T-helper 22 cell (primary cell): ENCODE measurements at regions not wholly inside any gene's neighbourhood (a gene's known extent, or its start where the extent isn't known, plus 50 kb on each side); places are given as distances from the start of the nearest gene placed in this dataset.

Source experiments
- DNase-seq: peaks from one replicate; pipeline ENCODE4 v3.0.0-alpha.2; 2020; ENCODE audit warnings: low read depth

DNA sequence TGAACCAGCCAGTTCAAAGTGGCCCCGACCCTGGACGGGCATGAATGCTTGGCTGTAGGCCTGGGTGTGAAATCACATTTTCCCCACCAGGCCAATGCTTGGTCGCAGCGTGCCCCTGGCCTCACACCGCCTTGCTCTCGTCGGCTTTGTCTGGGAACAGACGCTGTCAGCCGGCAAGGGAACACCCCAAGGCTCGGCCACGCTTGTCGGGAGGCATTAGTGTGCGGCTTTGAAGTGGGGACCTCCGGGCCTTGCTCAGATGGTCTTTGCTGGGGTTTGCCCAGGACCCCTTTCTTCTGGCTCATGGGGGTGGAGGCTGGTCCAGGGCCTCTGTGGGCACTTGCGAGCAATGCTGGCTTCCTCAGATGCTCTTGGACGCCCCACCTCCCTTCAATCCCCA is 79.1 kb downstream of the INHBB start:
- no peak for DNase-seq

DNA sequence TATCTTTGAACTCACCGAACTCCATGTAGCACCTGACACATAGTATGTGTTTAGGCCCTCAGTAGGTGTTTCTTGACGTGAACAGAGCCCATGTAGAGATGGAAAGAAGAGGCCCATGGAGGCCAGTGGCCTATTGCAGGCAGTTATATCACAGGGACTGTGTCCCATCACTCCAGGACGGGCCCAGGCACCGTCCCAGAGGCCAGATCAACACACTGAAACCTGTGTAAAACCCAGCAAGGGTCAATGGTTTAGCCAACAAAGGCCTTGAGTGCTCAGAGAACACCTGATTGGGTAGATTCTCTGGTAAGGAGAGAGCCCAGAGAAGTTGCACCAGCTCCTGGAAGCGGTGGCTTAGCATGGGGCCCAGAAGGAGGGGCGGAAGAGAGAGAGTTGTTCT is 82.8 kb downstream of the INHBB start:
- no peak for DNase-seq

DNA sequence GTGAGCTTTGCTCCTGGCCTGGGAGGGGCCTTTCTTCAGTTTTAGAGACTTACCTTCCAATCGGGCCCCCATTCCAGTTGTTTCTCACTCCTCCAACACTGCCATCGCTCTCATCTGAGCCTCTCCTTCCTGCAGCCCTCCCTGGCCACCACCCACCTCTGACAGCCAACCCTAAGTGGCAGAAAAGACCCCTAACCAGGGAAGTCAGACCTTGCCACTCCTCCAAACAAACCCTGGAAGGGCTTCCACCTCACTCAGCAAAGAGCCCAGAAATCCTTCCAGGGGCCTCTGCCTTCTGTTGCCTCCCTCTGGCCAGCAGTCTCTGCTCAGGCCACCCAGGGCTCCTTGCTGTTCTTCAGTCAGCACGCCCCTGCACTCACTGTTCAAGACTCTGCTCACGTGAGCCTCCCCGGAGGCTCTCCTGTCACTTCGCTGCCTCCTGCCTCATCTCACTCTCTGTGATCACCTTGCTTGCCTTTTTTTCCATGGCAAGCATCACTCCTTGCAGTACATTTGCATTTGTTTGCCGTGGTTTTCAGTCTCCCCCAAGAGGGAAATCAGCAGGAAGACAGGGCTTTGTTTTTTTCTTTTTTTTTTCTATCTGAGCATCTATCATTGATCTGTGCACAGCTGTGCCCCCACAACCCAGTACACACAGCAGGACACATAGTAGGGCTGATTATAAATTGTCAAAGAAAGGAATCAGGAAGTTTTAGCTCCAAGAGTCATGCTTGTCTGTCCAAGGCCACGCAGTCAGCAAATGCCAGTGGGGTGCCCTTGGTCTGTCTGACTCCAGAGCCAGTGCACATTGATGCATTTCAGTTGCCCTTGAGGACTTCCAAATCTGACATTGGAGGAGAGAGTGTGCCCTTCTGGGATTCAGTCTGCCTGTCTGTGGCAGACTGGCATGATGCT is 83.9 kb downstream of the INHBB start:
- DNase-seq = no peak

DNA sequence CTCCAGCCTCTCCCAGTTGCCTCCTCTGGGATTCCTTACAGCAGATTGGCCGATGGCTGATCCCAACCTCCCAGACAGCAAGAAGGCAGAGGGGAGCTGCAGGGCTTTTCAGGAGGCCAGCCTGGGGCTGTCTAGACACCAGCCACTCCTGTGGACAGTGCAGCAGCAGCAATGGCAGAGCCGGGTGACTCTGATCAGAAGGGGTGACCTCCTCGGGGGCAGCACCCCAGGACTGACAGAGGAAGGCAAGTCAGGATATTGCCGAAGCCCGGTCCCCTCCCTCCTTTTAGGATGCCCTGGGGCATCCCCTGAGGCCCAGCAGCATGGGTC is 84.5 kb downstream of the INHBB start:
- no peak for DNase-seq

DNA sequence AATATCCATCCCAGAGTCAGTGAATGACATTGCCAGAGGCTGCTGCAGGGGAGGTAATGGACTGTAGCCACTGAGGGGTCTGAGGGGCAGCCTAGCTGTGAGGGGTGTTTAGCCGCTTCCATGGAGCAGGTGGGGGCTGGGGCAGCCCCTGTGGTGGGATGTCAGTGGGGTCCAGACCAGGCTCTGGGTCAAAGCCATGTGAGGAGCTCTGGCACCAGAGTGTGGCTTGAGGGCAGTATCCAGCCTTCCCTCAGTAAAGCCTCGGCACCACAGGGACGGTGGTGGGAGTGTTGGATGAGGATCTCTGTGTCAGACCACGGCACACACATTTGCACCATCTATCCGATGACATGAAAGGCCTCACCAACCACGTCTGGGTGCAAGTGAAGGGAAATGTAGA is 85.0 kb downstream of the INHBB start:
- DNase-seq = no peak

DNA sequence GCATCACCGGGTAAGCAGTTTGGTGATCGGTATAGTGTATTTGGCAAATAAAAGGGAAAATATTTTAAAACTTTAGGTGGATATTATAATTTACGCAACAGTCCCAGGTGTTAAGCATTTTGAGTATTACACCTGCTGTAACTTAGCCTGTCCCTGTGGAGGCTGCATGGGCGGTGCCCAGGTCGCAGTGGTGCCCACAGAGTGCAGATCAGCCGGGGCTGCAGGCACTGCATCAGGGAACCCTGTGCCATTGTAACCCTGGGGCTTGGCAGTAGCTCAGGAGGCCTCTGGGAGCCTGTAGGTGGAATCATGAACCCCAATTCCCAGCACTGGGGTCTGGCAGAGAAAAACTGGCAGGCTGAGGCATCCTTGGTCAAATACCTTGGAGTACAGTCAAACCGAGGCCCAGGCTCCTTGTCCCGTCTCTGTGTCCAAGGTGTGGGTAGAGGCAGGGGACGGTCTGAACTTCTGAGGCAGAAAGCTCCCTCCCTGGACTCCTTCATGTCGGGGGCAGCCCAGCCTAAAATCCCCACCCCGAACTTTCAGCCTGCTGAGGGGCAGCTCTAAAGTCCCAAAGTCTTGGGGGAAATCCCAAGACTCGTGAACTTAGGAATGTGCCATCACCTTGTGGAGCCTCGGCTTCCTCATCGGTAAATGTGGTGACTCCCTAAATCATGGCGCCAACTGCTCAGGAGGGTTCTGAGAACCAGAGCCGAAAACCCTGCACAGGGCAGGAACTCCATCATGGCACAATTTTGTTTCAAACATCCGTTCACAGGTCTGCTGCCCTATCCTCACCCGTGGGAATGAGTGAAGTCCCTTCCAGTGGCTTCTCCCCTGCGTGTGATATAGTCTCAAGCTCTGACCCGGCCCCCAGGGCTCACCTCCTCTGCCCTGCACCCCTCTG is 85.7 kb downstream of the INHBB start:
- DNase-seq = no peak

DNA sequence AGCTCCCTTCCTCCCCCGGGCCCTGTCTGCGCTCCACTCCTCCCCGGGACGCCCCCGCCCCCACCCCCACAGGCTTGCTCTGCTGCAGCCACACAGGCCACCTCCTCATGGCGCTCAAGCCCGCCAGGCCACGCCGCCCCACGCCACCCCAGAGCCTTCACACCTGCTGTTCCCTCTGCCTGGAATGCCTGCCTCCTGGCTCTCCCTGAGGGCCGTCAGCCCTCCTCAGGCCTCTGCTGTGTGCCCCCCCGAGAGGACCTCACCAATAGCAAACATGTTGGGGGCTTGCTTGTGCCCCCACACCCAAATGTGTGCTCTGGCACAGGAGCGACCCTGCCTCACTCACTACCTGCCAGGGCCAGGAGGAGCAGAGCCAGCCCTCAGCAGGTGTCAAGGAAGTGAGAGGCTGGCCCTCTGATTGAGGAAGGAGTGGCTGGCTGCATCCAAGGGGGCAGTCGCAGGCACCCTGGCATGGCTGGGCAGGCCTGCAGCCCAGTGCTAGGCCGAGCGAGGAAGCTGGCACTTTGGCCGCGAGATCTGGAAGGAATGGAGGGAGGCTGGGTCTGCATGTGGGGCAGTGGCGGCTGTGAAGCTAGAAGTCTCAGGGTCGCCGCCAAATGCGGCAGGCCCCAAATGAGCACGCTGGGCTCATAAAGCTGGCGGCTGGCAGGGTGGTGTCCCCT is 86.5 kb downstream of the INHBB start:
- no peak for DNase-seq

DNA sequence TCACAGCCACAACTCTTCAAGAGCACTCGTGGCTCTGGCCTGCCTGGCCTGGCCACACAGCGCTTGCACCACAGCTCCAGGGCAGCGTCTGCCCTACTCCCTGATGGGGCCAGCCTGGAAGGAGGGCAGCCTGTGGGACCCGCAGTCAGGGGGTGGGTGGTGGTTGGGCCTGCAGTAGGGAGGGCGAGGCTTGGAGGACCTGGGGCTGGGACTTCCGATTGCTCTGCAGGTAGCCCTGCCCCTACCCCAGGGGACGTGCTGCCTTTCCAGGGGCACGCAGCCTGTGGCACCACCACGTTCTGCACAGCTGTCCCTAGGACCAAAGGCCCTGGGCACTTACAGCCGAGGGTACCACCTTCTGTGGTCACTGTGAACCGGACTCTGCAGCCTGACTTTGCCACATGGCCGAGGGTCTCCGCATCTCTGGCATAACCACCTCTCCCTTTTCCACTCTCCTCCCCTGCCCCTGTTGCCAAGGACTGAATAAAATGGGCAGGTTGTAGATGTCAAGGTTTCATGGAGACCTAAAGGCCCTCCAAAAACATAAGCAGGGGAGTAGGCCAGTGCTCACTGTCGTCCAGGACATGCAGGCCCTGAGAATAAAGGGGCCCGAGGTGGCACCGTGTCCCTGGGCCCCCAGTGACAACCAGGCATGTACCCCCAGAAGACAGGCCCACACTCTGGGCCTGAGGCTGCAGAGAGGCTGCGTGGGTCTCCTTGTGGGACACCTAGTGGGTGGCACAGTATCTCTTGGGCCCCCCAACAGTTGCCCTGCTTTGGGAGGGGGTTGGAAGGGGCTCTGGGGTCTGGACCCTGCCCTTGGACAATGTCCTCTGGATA is 87.3 kb downstream of the INHBB start:
- DNase-seq = no peak

DNA sequence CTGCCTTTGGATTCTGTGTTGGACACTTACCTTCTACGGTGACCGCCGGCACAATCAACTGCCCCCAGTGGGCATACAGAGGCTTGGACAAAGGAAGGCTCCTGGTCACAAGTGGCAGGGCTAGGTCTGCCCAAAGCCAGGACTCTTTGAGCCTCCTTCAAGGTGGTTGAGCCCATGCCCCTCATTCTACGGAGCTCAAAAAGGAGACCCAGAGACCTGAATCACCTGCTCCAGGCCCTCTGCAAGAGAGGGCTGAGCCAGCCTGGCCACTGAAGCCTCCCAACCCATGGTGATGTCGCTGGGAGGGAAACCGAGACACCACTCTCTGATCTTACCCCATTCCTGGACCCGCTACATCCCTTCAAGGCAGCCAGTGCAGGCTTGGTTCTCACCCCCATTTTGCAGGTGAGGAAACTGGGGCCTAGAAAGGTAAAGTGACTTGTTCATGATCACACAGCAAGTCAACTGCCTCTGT is 87.9 kb downstream of the INHBB start:
- no peak for DNase-seq

DNA sequence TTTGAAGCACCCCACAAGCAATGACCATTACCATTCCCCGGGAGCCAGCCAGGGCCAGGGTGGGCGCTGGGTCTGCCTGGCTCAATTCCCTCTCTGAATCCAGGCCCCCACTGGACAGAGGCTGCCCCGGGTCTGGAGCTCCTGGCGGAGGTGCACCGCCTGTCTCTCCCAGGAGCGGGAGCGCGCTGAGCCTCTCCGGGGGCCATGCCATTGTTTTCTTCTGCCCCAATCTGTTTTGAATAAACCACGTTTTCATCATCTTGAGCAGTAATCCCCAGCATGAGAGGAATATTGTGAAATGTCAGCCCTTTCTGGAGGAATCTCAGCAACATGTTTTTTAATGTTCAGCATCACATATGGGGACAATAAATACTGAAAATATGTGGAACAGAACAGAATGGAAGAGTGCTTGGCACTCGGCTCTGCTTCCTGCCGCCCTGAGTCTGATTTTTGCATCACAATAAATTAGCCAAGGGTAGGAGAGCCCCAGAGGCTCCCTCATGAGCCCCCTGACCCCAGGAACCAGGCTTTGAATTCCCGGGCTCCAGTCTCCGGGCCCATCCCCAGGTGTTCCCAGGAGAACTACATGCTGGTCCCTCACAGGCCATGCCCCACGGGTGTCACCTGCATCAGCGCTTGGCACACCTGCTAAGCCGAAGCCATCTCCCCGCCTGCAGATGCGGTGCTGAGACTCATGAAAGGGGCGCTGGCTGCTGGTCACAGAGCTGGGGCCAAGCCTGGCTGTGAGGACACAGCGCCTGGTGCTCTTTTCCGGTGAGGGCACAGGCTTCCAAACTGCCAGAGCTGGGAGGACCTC is 88.8 kb downstream of the INHBB start:
- no peak for DNase-seq

DNA sequence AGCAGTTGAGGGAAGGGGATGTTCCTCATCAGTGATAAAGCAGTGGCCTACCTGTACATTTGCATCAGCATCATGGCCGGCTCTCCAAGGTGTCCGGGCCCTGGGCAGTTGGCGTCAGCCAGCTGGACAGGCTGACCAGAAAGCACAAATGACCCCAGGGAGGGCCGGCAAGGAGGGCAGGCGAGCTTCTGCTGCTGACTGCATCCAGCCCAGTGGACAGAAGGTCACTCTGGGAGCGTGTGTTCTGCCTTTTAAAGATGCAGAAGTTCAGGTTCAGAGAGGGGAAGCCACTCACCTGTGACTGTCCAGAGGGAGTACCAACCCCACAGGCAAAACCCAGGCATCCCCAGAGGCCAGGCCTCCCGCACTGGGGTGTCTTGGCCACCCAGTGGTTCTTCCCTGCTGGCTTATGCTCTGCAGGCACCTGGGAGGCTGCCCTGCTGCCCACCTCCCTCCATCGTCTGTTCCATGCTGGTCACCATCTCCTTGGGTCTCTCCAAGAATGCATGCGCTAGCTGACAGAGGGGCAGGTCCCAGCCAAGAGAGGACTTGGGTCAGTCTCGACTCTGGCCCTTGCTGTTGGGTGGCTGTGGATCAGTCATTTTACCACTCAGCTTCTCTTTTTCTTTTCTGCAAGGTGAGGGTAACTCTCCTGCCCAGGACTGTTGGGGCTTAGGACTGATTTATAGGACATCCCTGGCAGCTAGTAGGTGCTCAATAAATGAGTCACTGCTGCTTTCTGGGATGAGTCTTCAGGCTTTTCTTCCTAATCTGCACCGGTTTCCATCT is 89.9 kb downstream of the INHBB start:
- DNase-seq = no peak

DNA sequence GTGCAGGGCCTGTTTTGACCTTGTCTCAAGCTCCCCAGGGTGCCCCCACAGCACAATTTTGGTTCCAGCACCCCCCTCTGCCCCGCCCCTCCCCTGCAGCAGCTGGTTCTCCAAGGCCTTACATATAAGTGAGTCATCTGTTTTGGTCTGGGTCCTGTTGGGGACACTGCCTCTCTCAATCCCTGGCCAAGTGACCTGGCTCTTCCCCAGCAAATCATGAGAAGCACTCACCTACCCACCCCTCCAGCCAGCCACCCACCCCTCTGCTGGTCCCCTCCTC is 90.5 kb downstream of the INHBB start:
- DNase-seq = no peak

DNA sequence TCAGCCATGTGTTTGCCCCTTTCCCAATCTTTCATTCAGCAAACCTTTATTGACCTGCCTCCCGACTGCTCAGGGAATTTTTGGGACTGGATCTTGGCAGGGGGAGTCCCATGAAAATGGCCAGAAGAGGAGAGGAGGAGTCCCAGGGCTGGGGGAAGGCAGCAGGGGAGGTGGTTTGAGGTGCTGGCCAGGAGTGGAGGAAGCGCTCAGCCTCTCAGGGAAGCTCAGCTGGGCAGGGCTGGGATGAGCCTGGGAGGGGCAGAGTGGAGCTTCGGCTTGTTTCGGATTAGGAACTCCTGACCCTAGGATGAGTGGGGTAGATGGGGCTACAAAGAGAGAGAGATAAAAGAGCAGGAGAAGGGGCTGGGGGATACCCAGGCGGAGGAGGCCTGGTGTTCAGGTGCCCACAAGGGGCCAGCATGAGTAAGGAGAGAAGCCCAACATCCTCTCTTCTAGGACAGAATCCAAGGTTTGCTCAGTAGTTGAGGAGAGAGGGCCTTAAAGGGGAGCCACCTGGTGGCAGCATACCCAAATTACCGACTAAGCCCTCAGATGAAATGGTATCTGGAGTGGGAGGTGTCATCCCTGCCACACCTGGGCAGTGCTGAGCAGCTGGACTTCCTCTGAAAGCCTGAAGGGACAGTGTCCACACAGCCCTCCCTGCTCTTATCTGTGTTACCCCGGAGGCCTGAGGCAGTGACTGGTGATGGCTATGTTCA is 91.1 kb downstream of the INHBB start:
- DNase-seq = no peak

DNA sequence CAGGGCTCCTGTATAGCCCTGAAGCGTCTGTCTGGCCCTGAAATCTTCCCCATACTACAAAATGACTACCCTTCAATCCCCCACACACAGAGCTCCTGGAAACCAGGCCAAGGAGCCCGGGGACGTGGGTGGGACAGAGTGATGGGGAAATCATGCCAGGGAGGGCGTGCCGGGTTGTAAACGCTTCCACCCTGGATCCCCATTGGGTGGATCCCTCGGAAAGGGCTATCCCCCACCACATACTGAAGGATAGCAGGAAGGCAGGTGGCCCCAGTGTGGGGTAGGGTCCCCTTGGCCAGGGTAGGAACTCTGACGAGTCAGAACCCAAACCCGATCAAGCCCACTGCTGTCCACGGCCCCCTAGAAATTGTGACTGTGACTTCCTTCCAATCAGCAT is 91.7 kb downstream of the INHBB start:
- no peak for DNase-seq

DNA sequence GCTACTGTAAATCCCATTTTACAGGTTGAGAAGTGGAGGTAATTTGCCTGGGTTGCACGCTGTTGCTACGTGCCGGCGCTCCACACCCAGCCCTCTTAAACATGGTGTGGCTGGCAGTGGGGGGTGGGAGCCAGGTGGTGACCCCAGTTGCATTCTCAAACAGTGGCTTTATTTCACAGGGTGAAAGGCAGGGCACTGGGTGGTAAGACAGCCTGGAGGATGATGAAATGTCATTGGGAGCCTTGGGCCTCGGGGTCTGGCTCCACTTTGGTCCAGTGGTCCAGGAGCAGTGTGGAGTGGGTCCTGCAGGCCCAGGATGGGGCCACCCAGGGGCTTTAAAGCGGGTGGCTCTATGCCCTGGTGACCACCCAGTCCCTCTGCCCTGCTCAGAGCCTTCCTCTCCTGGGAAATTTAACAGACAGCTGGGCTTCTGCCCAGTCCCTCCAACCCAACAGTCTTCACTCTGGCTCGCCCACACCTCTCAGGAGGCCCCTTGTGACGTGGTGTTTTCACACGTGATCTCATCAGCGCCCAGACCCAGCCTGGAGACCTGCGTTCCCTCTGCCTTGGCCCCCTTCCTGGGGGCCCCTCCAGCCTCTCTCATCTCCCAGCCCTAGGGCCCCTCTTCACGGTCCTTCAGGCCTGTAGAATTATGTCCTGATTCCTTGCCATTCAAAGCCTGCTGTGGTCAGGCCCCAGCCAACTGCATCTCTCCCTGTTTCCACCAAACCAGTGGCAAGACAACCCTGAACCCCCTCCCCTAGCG is 92.5 kb downstream of the INHBB start:
- no peak for DNase-seq

DNA sequence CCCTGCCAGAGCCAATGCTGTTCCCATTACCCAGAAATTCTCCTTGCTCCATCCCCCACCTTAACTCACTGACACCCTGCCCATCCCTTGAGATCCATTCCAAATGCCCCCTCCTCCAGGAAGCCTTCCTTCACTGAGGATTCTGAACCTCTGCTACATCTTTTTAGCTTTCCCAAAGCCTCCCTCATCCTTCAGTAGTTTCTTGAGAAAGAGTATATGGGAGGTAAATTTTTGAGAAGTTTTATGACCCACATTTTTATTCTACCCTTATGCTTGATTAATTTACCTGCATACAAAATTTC is 93.1 kb downstream of the INHBB start:
- no peak for DNase-seq

DNA sequence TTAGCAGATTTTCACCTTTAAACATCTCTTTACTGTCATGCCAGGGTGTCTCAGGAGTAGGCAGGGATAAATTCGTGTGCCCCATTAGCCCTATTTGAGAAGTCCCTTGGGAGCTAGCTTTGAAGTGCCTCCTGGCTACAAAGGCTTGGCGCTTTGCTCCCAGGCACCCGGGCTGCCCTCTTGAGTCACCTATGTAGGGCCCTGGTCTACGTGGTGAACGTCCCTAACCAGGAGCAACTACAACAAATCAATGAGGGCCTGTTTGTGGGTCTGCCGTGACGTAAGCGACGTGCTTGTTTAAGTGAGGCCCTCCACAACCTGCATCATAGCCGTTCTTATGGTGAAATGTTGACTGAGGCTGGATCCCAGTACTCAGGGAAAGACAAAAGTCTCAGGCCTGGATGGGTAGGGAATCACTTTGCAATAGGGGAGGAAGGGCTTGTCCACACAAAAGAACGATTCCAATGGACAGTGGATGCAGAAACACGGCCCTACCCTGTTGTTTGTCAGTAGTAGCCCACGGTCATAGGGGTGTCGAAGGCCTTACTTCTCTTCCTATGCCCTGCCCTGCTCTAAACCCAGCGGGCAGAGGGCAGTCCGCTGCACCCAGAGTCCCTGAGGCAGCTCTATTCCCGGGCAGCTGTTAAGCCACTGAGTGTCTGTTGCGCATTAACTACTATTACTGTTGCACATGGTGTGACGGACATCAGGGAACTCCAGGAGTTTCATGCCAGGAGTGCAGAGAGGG is 93.9 kb downstream of the INHBB start:
- DNase-seq = no peak
